Spleen (tissue), 11 donors: ENCODE measurements at regions not wholly inside any gene's neighbourhood (a gene's known extent, or its start where the extent isn't known, plus 50 kb on each side); places are given as distances from the start of the nearest gene placed in this dataset.
"Not testable (repeated sequence)": the region's sequence is repeated elsewhere in the genome, so short reads cannot be mapped to it uniquely, and the experiment has no call there.

ENCODE experiments used
- DNase-seq: peaks from one replicate; pipeline ENCODE4 v3.0.0-alpha.2; 2020
- H3K27ac ChIP-seq, 8 donors: fragments of 200-600 bp; sonication (generic) in 7 of 8; 1 replicate in 4 of 8; 2 replicates in 4 of 8; pipeline versions ENCODE4 v1.5.0 to v1.8.0; 2016 to 2021; ENCODE audit warnings: inconsistent platforms in 4 of 8, mild to moderate bottlenecking in 4 of 8, moderate library complexity in 1 of 8
- H3K27me3 ChIP-seq, 7 donors: fragments of 200-600 bp; sonication (generic) in 6 of 7; replicated peaks in 1 of 7; 1 replicate in 4 of 7; 2 replicates in 3 of 7; pipeline versions ENCODE4 v1.5.0 to v1.8.0; 2016 to 2021; ENCODE audit warnings: inconsistent platforms in 3 of 7, mild to moderate bottlenecking in 1 of 7
- H3K36me3 ChIP-seq, 6 donors: fragments of 200-600 bp; sonication (generic) in 5 of 6; 1 replicate in 4 of 6; 2 replicates in 2 of 6; pipeline versions ENCODE4 v1.5.0 to v1.8.0; 2016 to 2021; ENCODE audit warnings: inconsistent platforms in 2 of 6
- H3K4me1 ChIP-seq, 6 donors: fragments of 200-600 bp; sonication (generic) in 5 of 6; 1 replicate in 3 of 6; 2 replicates in 3 of 6; pipeline versions ENCODE4 v1.5.0 to v1.8.0; 2016 to 2021; ENCODE audit warnings: inconsistent platforms in 3 of 6
- H3K4me3 ChIP-seq, 8 donors: fragments of 200-600 bp; sonication (generic) in 7 of 8; 1 replicate in 4 of 8; 2 replicates in 4 of 8; pipeline versions ENCODE4 v1.5.0 to v1.8.0; 2016 to 2021; ENCODE audit warnings: inconsistent platforms in 4 of 8, mild to moderate bottlenecking in 4 of 8, moderate library complexity in 2 of 8
- H3K9me3 ChIP-seq, 8 donors: fragments of 200-600 bp; sonication (generic) in 7 of 8; 1 replicate in 4 of 8; 2 replicates in 4 of 8; pipeline versions ENCODE4 v1.5.0 to v1.8.0; 2016 to 2021; ENCODE audit warnings: inconsistent platforms in 4 of 8
- POLR2A ChIP-seq, 3 donors: fragments of 450-650 bp; IDR thresholded peaks; one replicate each; pipeline ENCODE4 v1.5.1; 2017; ENCODE audit warnings: antibody characterized with exemption in 3 of 3, mild to moderate bottlenecking in 1 of 3
- POLR2AphosphoS5 ChIP-seq, 3 donors: sonication (generic); formaldehyde crosslinking; IDR thresholded peaks; one replicate each; pipeline ENCODE4 v1.5.1; 2017; ENCODE audit warnings: antibody characterized with exemption in 3 of 3
- WGBS, 5 donors: extraction: QIAGEN DNeasy Blood & Tissue Kit in 3 of 5; methylation state at CpG; one replicate each; pipeline versions ENCODE4 v1.1.5 to v1.1.7; 2013 to 2018; 5-methylcytosine and 5-hydroxymethylcytosine counted together
- intact Hi-C: fragments of 100-400 bp; cut with DNase I; formaldehyde crosslinking; loops from one replicate; pipeline ENCODE4 v1.15.0; 2023; ENCODE audit warnings: low total_unique reads
- TF ChIP-seq, protein P1 (sequence below), 11 experiments: fragments of 200-600 bp in 7 of 11; fragments of 450-650 bp in 4 of 11; sonication (generic) in 4 of 11; IDR thresholded peaks in 8 of 11; conservative IDR thresholded peaks in 3 of 11; 1 replicate in 7 of 11; 2 replicates in 4 of 11; pipeline versions ENCODE4 v1.4.0 to v1.8.0; 2016 to 2021; ENCODE audit warnings: antibody characterized with exemption in 11 of 11, inconsistent platforms in 4 of 11, mild to moderate bottlenecking in 1 of 11
- donor health status: healthy with polysubstance abuse.
- donor health status: DM: no; HTN: no; CAD: no; lungs with moderate emphysema.
- donor health status: DM: no; HTN: no; CAD: no.
- donor health status: Bipolar disorder and iron deficiency.
- donor health status: healthy.
- donor health status: DM: no; HTN: no; CAD: no.
- donor health status: DM: yes; HTN: yes; CAD: no.

DNA sequence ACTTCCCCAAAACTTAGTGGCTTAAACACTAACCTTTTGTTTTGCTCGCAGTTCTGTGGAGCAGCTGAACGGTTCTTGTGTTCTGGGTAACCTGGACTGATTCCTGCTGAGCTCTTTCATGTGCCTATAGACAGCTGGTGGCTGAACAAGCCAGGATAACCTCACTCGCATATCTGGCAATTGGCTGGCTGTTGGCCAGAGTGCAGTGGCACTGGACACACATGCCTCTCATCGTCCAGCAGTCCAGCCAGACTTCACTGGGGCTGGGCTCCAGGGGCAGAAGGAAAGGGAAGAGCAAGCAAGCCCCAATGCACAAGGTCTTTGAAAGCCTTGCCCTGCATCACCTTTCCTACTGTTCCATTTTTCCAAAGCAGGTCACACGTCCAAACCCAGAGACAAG lies 53.6 kb upstream of the GATA2 start:
- Histone ChIP-seq H3K27me3 (peaks cover 0 to 18% (median 0%) of the 10 kb centered on the region in 7 donors), H3K4me1 (peaks cover 2 to 35% (median 12%) of the 10 kb centered on the region in 6 donors), H3K4me3 (no peak overlapping the region), H3K9me3 (peaks cover 0 to 11% (median 7%) of the 10 kb centered on the region in 8 donors), H3K27ac (no peak overlapping the region), H3K36me3 (no peaks in the 10 kb centered on the region)
- TF ChIP-seq, protein P1, sequence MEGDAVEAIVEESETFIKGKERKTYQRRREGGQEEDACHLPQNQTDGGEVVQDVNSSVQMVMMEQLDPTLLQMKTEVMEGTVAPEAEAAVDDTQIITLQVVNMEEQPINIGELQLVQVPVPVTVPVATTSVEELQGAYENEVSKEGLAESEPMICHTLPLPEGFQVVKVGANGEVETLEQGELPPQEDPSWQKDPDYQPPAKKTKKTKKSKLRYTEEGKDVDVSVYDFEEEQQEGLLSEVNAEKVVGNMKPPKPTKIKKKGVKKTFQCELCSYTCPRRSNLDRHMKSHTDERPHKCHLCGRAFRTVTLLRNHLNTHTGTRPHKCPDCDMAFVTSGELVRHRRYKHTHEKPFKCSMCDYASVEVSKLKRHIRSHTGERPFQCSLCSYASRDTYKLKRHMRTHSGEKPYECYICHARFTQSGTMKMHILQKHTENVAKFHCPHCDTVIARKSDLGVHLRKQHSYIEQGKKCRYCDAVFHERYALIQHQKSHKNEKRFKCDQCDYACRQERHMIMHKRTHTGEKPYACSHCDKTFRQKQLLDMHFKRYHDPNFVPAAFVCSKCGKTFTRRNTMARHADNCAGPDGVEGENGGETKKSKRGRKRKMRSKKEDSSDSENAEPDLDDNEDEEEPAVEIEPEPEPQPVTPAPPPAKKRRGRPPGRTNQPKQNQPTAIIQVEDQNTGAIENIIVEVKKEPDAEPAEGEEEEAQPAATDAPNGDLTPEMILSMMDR (IDR thresholded peaks at IDR 0.05 in 8 of 11, conservative IDR thresholded peaks at IDR 0.05 in 3 of 11), result no peak
- TF ChIP-seq POLR2AphosphoS5 (IDR thresholded peaks at IDR 0.05) (no peak), POLR2A (IDR thresholded peaks at IDR 0.05) (no peak)
- intact Hi-C loops, result no loop called here
- DNase-seq, result no peak
- WGBS, 5 donors, result 63 to 80% (median 72%) methylated on average over 5 of the region's 5 CpGs

DNA sequence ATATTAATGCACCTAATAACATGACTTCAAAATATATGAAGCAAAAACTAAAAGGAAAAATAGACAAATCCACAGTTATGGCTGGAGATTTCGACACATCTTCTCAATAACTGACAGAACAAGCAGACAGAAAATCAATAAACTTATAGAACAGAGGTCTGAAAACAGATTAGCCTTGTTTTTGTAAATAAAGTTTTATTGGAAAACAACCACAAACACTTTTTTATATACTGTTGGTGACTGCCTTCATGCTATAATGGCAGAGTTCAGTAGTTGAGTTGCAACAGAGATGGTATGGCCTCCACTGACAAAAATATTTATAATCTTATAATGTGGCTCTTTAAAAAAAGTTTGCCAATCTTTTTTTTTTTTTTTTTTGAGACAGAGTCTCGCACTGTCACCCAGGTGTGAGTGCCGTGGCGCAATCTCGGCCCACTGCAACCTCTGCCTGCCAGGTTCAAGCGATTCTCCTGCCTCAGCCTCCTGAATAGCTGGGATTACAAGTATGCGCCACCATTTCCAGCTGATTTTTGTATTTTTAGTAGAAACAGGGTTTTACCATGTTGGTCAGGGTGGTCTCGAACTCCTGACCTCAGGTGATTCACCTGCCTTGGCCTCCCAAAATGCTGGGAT lies 52.2 kb upstream of the GATA2 start:
- 86 to 93% (median 90%) methylated on average over 8 of the region's 8 CpGs for WGBS, 5 donors
- intact Hi-C loops, result no loop called here
- DNase-seq, result no peak
- peaks cover 0 to 6% (median 0%) of the 10 kb centered on the region in 7 donors for H3K27me3 ChIP-seq
- H3K9me3 ChIP-seq, result peaks cover 0 to 11% (median 7%) of the 10 kb centered on the region in 8 donors
- H3K36me3 ChIP-seq, result no peaks in the 10 kb centered on the region
- H3K27ac ChIP-seq, result no peak overlapping the region
- H3K4me3 ChIP-seq, result no peak overlapping the region
- TF ChIP-seq POLR2AphosphoS5 (IDR thresholded peaks at IDR 0.05) (no peak), POLR2A (IDR thresholded peaks at IDR 0.05) (no peak)
- TF ChIP-seq, protein P1 (IDR thresholded peaks at IDR 0.05 in 8 of 11, conservative IDR thresholded peaks at IDR 0.05 in 3 of 11), result no peak
- peaks cover 2 to 29% (median 12%) of the 10 kb centered on the region in 6 donors for H3K4me1 ChIP-seq

DNA sequence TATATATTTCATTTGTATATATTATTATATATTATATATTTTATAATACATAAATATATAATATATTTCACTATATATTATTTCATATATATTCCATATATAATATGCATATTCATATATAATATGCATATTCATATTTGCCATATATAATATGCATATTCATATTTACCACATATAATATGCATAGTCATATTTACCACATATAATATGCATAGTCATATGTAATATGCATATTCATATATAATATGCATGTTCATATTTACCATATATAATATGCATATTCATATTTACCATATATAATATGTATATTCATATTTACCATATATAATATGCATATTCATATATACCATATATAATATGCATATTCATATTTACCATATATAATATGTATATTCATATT lies 51.2 kb upstream of the GATA2 start:
- Histone ChIP-seq H3K27ac (no peak overlapping the region), H3K4me3 (no peak overlapping the region), H3K36me3 (no peaks in the 10 kb centered on the region), H3K4me1 (peaks cover 0 to 19% (median 8%) of the 10 kb centered on the region in 6 donors), H3K9me3 (peaks cover 0 to 11% (median 7%) of the 10 kb centered on the region in 8 donors), H3K27me3 (peaks cover 0 to 4% (median 0%) of the 10 kb centered on the region in 7 donors)
- TF ChIP-seq POLR2AphosphoS5 (IDR thresholded peaks at IDR 0.05) (no peak), POLR2A (IDR thresholded peaks at IDR 0.05) (no peak)
- TF ChIP-seq, protein P1 (IDR thresholded peaks at IDR 0.05 in 8 of 11, conservative IDR thresholded peaks at IDR 0.05 in 3 of 11), result no peak
- DNase-seq, result no peak
- intact Hi-C loops, result no loop called here

DNA sequence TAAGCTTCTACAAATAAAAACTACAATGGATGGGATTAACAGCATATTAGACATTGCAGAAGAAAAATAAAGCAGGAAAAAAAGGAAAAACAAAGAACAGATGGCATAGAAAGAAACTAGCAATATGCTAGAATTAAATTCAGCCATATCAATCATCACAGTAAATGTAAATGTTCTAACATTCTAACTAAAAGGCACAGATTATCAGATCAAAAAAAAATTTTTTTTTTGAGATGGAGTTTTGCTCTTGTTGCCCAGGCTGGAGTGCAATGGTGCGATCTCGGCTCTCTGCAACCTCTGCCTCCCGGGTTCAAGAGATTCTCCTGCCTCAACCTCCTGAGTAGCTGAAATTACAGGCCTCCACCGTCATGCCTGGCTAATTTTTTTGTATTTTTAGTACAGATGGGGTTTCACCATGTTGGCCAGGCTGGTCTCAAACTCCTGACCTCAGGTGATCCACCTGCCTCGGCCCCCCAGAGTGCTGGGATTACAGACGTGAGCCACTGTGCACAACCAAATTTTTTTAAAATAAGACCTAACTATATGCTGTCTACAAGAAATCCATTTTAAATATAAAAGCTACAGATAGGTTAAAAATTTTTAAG lies 50.7 kb upstream of the GATA2 start:
- H3K27me3 ChIP-seq, H3K27ac ChIP-seq, intact Hi-C loops, DNase-seq, H3K4me3 ChIP-seq, H3K36me3 ChIP-seq: not testable (repeated sequence)
- WGBS, 5 donors, result 88 to 94% (median 92%) methylated on average over 6 of the region's 6 CpGs
- peaks cover 0 to 11% (median 7%) of the 10 kb centered on the region in 8 donors for H3K9me3 ChIP-seq
- H3K4me1 ChIP-seq, result peaks cover 0 to 14% (median 3%) of the 10 kb centered on the region in 6 donors
